NCI-H446 (cell line): ENCODE measurements at regions not wholly inside any gene's neighbourhood (a gene's known extent, or its start where the extent isn't known, plus 50 kb on each side); places are given as distances from the start of the nearest gene placed in this dataset.
A peak's percentile ranks its signal among the peaks of the same experiment; 100 is the strongest.
"Not testable (repeated sequence)": the region's sequence is repeated elsewhere in the genome, so short reads cannot be mapped to it uniquely, and the experiment has no call there.

ENCODE experiments used
- DNase-seq, 2 experiments: peaks; one replicate each; lab custom pipeline; 2025; lab: John Stamatoyannopoulos, UW

DNA sequence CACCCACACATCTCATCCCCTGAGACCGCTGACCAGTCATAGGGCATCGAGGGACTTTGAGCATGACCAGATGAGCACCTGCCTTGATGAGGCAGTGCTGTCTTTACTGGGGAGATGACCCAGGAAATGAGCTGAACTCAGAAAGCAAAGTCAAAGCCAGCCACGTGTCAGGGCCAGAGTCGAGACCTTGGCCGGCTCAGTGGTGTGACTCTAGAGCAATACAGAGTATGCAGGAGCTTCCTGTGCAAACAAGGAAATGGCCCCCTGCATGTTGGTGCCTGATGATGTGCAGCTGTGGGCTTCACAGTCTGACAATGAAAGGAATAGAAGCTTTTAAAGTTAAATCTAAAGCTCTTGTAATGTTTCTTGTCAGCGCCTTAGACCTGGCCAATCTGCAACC is 332.9 kb downstream of the PCNX1 start:
- DNase-seq: no peak

DNA sequence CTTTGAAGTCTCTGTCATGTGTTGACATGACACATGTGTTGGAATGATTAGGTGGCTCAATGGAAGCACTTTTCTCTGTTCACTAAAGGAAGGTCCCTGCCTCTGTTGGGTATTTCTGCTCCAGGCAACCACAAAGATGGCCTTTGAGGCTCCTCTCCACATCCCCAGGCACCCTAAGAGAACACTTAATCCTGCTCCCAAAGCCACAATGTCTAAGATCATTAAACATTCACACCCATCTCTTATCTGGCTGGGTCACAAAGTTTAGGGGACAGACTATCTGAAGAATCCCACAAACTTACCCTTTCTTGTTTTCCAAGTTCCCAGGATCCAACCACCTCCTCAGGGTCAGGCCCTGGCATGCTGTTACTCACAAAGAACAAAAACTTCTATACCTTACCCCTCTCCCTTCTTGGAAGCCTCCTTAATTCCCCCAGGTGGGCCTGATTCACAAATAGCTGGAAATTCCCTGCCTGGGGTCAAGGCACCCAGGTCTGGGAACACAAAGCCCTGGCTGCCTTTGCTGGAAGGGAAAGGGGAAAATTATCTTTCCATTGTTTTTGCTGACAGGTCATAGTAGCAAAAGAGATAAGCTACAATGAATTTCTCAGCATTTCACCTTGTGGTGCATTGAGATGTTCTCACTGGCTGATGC is 333.7 kb downstream of the PCNX1 start:
- no peak for DNase-seq

GRCh38 chr14:71242237-71242748 is 335.0 kb downstream of the PCNX1 start:
- DNase-seq: peak in 1 of 2 experiments; percentile 16

GRCh38 chr14:71243697-71244096 is 336.4 kb downstream of the PCNX1 start:
- no peak for DNase-seq

GRCh38 chr14:71244341-71244740 is 337.1 kb downstream of the PCNX1 start:
- no peak for DNase-seq

- no peak for DNase-seq
Measured at GRCh38 chr14:71245659-71246361, 338.6 kb downstream of the PCNX1 start.

DNA sequence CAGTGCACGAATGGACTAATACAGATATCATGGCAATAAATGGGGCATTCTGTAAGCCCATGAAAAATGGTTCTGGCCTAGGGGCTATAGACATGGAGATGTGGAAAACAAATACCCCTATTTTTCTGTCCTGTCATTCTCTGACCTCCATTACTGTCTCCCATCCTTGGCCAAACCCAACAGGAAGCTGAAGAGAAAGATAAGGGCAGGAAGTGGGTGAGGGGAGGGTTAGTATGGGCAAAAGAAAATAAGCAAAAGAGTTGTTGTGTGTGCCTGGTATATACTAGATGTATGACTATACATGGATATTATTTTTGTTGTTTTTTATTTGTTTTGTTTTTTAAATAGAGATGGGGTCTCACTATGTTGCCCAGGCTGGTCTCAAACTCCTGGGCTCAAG is 339.3 kb downstream of the PCNX1 start:
- no peak for DNase-seq

- no peak for DNase-seq
Measured at GRCh38 chr14:71247106-71247505, 339.8 kb downstream of the PCNX1 start.

- DNase-seq: no peak
Measured at GRCh38 chr14:71248194-71248593, 340.9 kb downstream of the PCNX1 start.

DNA sequence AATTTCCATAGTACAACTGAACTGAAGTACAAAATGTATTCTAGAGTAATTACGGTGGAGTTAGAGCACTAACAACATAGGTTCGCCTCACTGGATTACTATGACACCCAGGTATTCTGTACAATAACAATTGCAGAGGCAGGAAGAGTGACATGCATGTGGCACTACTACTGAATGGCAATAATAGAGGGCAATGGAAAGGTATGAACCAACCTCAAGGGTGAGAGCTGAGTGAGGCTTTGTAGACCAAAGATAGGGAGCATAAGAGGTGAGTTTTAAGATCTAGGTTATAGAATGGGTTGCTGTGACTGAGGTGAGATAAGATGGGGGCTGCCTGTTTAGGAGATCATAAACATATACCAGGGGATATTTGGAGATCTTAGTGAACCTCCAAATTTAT is 343.1 kb downstream of the PCNX1 start:
- no peak for DNase-seq

DNA sequence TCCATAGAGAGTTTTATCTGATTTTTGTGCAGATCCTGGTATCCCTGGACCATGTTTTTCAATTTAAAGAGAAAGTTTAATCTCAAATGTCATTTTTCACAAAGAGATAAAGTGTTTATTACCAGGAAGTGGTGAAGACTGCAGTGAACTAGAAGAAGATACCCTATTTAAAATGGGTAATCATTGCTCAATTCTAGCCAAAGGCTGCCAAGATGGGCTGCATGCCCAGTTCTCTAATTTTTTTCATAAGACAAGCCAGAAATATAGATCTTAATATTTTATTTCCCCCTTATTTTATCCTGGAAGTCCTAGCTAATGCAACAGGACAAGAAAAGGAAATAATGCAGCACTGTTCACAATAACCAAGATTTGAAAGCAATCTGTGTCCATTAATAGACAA is 343.5 kb downstream of the PCNX1 start:
- peak in 1 of 2 experiments; percentile 33 for DNase-seq

DNA sequence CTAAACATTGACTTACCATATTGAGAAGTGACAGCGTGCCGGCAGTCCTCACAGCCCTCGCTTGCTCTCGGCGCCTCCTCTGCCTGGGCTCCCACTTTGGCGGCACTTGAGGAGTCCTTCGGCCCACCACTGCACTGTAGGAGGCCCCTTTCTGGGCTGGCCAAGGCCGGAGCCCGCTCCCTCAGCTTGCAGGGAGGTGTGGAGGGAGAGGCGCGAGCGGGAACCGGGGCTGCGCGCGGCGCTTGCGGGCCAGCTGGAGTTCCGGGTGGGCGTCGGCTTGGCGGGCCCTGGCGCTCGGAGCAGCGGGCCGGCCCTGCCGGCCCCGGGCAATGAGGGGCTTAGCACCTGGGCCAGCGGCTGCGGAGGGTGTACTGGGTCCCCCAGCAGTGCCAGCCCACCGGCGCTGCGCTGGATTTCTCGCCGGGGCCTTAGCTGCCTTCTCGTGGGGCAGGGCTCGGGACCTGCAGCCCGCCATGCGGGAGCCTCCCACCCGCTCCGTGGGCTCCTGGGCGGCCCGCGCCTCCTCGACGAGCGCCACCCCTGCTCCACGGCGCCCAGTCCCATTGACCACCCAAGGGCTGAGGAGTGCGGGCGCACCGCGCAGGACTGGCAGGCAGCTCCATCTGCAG is 346.9 kb downstream of the PCNX1 start:
- DNase-seq: not testable (repeated sequence)

DNA sequence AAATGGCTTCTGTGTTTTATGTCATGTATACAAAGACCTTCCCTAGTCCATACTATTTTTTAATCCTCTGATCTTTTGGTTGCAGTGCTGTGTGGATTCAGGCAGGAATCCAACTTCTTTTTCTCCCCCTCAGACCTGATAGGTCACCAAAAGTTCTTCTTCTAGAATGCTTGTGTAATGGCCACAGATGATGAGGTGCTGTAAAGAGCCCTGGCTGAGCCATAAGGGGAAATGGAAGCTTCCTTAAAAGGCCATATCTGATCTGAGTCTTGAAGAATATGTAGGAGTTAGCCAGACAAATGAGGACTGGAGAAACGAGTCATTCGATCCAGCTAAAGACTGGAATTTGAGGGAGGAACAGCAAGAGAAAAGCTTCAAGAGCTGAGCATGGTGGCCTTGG is 353.9 kb downstream of the PCNX1 start:
- no peak for DNase-seq

- no peak for DNase-seq
Measured at GRCh38 chr14:71262441-71262840, 355.2 kb downstream of the PCNX1 start.

DNA sequence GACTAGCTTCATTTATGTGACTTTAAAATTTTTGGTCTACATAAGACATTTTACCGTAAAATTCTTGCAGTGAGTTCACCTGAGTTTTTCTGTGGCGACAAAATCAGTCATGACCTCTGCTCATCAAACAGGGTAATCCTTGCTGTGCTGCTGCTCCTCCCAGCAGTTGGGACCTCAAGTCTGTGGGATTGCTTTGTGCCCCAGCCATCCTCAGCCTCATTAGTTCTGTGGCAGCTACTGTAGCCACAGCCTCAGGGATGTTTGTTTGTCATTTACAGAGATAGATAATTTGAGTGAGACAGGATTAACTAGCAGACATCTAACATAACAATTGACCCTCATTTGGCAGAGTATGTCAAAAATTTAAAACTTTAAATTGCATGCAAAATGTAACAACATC is 357.0 kb downstream of the PCNX1 start:
- DNase-seq: no peak

DNA sequence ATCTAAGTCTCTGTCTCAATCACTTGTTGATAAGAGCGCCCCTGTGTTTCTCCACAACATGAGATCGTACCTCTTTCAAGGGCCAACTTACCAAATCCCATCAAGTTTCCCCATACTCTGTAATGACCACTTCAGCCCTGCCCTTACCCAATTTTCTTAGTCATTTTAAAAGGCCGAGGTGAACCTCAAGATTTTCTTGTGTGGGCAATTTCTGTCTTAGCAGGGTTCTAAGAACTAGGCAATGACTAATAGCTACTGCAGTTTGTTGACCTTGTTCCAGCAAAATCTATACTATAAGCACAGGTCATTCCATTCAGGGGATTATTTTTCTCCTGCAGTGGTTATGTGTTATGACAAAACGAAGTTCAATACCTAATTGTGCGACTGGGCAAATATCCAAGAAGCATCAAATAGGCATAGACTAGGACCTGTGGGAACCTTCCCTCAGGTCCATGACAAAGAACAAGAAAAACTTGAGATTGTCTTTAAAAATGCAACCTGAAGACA is 359.8 kb downstream of the PCNX1 start:
- DNase-seq: no peak

DNA sequence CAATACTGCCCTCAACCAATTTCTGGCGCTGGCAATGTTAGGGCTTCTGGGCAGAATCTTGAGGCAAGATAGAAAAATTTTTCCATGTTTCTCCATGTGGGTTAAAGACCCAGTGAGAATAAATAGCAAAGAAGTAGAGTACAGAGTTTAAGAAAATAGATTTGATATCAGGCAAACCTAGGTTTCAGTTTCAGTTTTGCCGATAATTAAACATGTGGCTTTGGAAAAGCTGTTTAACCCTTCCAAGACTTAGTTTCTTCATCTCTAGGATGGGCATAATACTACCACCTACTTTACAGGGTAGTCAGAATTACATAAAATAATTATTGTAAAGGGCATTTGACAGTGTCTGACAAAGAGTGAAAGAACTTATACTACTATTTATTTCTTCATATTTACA is 360.4 kb downstream of the PCNX1 start:
- DNase-seq: no peak

DNA sequence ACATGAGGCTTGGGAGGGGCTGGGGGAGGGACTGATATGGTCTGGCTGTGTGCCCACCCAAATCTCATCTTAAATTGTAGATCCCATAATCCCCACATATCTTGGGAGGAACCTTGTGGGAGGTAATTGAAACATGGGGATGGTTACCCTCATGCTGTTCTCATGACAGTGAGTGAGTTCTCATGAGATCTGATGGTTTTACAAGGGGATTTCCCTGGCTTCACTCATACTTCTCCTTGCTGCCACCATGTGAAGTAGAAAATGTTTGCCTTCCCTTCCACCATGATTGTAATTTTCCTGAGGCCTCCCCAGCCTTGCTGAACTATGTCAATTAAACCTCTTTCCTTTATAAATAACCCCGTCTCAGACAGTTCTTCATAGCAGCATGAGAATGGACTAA is 362.9 kb downstream of the PCNX1 start:
- DNase-seq: no peak

GRCh38 chr14:71271166-71271945 is 364.1 kb downstream of the PCNX1 start:
- no peak for DNase-seq

GRCh38 chr14:71273366-71273765 is 366.1 kb downstream of the PCNX1 start:
- no peak for DNase-seq

DNA sequence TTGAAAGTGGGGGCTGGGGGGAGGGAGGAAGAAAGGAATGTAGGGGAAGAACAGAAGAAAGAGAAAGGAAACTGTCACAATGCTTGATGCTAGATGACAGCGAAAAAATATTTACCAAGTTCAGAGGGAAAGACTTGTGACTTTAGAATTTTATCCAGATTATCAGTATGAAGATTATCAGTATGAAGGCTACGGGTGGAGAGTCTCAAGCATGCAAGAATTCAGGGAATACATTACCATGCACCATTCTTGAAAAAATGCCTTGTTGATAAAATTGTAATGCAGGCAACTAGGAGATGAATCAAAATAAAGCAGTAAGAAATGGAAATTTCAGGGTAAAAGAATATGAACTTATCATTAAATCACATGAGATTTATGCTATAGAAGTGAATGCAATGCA is 376.8 kb downstream of the PCNX1 start:
- no peak for DNase-seq

DNA sequence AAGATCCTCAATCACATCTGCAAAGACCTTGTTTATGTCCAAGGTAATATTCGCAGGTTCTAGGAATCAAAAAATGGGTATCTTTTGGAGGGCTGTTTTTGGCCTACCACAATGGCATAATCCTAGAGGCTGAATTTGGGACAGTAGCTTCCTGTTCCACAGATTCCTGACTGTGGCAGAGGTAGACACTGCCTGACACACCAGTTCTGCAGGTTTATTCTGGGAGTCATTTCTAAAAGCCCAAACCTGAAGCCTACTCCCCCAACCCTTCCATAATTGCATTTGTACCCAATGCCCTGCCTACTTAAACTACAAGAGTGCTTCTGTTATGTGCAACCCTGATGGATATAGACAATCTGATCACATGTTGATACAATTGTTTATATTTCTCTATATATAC is 378.9 kb downstream of the PCNX1 start:
- no peak for DNase-seq
